Glutamatergic neuron (in vitro differentiated cells): ENCODE measurements at regions not wholly inside any gene's neighbourhood (a gene's known extent, or its start where the extent isn't known, plus 50 kb on each side); places are given as distances from the start of the nearest gene placed in this dataset.

Experiments used
- DNase-seq: peaks from one replicate; pipeline ENCODE4 v3.0.0; 2022
- H3K27ac Mint-ChIP-seq: one replicate; pipeline ENCODE4 v1.8.0; 2020; ENCODE audit warnings: mild to moderate bottlenecking, mixed read lengths, inconsistent platforms; ENCODE audit not compliant: unreplicated experiment
- H3K27me3 Mint-ChIP-seq: one replicate; pipeline ENCODE4 v1.8.0; 2020; ENCODE audit warnings: mild to moderate bottlenecking, moderate library complexity, mixed read lengths, inconsistent platforms; ENCODE audit not compliant: unreplicated experiment
- H3K36me3 Mint-ChIP-seq: one replicate; pipeline ENCODE4 v1.8.0; 2020; ENCODE audit warnings: mild to moderate bottlenecking, mixed read lengths, inconsistent platforms; ENCODE audit not compliant: unreplicated experiment
- H3K4me1 Mint-ChIP-seq: one replicate; pipeline ENCODE4 v1.8.0; 2020; ENCODE audit warnings: mild to moderate bottlenecking, low read depth, mixed read lengths, inconsistent platforms; ENCODE audit not compliant: unreplicated experiment
- H3K4me3 Mint-ChIP-seq: one replicate; pipeline ENCODE4 v1.8.0; 2020; ENCODE audit warnings: mild to moderate bottlenecking, mixed read lengths, inconsistent platforms; ENCODE audit not compliant: unreplicated experiment
- H3K9me3 Mint-ChIP-seq: one replicate; pipeline ENCODE4 v1.8.0; 2020; ENCODE audit warnings: mild to moderate bottlenecking, moderate library complexity, mixed read lengths, inconsistent platforms; ENCODE audit not compliant: unreplicated experiment
- TF ChIP-seq, protein P1 (sequence below): fragments of 200-600 bp; sonication (generic); IDR thresholded peaks from one replicate; pipeline ENCODE4 v1.5.0; 2021; ENCODE audit not compliant: partially characterized antibody, unreplicated experiment

DNA sequence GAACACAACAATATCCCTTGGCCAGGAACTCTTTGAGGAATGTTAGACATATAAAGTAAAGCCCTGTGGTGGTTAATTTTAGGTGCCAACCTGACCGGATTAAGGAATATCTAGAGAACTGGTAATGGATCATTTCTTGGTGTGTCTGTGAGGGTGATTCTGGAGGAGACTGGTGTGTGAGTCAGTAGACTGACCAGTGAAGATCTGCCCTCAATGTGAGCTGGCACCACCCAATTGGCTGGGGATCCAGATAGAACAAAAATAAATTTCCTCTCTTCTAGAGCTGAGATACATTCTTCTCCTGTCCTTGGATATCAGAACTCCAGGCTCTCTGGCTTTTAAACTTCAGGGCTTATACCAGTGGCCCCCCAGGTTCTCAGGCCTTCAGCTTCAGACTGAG lies 56.2 kb upstream of the TNPO1 start:
- peaks cover 4% of the 10 kb centered on the region for H3K36me3 Mint-ChIP-seq
- H3K27ac Mint-ChIP-seq, result no peak overlapping the region
- no peaks in the 10 kb centered on the region for H3K9me3 Mint-ChIP-seq
- H3K4me1 Mint-ChIP-seq, result no peaks in the 10 kb centered on the region
- TF ChIP-seq, protein P1, sequence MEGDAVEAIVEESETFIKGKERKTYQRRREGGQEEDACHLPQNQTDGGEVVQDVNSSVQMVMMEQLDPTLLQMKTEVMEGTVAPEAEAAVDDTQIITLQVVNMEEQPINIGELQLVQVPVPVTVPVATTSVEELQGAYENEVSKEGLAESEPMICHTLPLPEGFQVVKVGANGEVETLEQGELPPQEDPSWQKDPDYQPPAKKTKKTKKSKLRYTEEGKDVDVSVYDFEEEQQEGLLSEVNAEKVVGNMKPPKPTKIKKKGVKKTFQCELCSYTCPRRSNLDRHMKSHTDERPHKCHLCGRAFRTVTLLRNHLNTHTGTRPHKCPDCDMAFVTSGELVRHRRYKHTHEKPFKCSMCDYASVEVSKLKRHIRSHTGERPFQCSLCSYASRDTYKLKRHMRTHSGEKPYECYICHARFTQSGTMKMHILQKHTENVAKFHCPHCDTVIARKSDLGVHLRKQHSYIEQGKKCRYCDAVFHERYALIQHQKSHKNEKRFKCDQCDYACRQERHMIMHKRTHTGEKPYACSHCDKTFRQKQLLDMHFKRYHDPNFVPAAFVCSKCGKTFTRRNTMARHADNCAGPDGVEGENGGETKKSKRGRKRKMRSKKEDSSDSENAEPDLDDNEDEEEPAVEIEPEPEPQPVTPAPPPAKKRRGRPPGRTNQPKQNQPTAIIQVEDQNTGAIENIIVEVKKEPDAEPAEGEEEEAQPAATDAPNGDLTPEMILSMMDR, result no peak
- no peak for DNase-seq
- H3K27me3 Mint-ChIP-seq, result no peaks in the 10 kb centered on the region
- H3K4me3 Mint-ChIP-seq, result no peak overlapping the region

DNA sequence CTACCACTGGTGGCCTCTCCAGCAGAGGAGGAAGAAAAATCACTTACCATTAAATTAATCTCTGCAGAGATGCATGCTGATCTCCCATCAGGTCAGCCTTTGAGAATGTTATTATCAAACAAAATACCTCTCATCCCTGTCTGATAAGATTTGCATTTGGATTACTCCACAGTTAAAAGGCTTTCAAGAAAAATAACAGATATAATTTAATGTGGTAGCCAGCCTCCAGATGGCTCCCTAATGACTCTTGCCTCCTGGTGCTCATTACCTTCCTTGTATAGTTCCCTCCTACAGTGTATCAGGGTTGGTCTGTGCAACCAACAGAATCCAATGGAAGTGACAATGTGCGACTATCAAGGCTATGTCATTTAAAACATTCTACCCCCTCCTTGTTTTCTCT lies 63.6 kb upstream of the TNPO1 start:
- no peak for DNase-seq
- Mint-ChIP-seq H3K27ac (peak overlapping the region; percentile 5), H3K36me3 (no peaks in the 10 kb centered on the region), H3K4me1 (peaks cover 22% of the 10 kb centered on the region), H3K9me3 (peaks cover 3% of the 10 kb centered on the region), H3K4me3 (no peak overlapping the region), H3K27me3 (no peaks in the 10 kb centered on the region)
- TF ChIP-seq, protein P1, result no peak

DNA sequence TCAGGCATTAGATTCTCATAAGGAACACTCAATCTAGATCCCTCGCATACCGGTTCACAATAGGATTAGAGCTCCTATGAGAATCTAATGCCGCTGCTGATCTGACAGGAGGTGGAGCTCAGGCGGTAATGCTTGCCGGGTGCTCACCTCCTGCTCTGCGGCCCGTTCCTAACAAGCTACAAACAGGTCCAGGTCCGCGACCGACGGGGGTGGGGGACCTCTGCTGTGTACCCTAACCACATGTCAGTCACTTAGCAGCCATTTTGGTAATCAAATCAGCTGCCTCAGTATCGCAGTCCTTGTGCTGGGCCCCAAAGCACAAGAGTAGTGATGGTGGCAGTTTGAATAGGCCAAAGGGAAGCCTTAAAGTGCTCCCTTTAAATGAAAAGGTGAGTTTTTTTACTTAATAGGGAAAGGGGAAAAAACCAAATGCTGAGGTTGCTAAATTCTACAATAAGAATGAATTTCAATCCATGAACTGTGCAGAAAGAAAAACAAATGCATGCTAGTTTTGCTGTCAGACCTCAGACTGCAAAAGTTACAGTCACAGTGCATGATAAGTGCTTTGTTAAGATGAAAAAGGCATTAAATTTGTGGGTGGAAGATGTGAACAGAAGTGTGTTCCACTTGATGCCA lies 67.0 kb upstream of the TNPO1 start:
- no peak overlapping the region for H3K27ac Mint-ChIP-seq
- H3K9me3 Mint-ChIP-seq, result peaks cover 3% of the 10 kb centered on the region
- TF ChIP-seq, protein P1, result no peak
- no peak overlapping the region for H3K4me3 Mint-ChIP-seq
- DNase-seq, result peak; percentile 42
- H3K27me3 Mint-ChIP-seq, result no peaks in the 10 kb centered on the region
- peaks cover 22% of the 10 kb centered on the region for H3K4me1 Mint-ChIP-seq
- no peaks in the 10 kb centered on the region for H3K36me3 Mint-ChIP-seq

DNA sequence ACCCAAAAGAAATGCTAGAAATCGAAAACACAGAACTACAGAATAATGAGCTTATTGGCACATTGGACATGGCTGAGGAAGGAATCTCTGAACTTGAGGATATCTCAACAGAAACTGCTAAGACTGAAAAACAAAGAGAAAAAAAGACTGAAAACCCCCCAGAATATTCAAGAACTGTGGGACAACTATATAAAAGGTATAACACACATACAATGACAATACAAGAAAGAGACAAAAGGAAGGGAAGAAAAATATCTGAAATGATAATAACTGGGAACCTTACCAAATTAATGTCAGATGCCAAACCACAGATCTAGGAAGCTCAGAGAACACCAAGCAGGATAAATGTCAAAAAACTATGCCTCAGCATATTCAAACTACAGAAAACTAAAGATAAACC lies 68.6 kb upstream of the TNPO1 start:
- Mint-ChIP-seq H3K27me3 (no peaks in the 10 kb centered on the region), H3K9me3 (no peaks in the 10 kb centered on the region), H3K4me1 (peaks cover 19% of the 10 kb centered on the region), H3K36me3 (no peaks in the 10 kb centered on the region), H3K4me3 (no peak overlapping the region), H3K27ac (no peak overlapping the region)
- no peak for DNase-seq
- TF ChIP-seq, protein P1, result no peak

DNA sequence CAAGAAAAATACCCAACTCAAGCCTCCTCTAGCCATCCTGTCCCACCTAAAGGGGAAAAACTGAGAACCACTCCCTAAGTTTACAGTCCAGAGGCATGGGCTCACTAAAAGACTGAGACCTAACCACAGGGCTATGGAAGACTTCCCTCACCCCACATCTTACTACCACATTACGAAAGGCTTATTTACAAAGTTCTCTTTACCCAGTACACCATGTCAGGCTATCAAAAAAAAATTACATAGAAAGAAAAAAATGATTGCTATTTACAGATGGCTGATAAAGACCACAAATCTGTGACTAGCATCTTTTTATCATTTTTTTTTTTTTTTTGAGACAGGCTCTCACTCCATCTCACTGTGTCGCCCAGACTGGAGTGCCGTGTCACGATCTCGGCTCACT lies 69.7 kb upstream of the TNPO1 start:
- H3K9me3 Mint-ChIP-seq, result no peaks in the 10 kb centered on the region
- no peak overlapping the region for H3K4me3 Mint-ChIP-seq
- H3K36me3 Mint-ChIP-seq, result no peaks in the 10 kb centered on the region
- H3K4me1 Mint-ChIP-seq, result peaks cover 19% of the 10 kb centered on the region
- H3K27ac Mint-ChIP-seq, result no peak overlapping the region
- no peak for DNase-seq
- TF ChIP-seq, protein P1, result no peak
- H3K27me3 Mint-ChIP-seq, result no peaks in the 10 kb centered on the region
